Stimulated activated CD4-positive, alpha-beta T cell treated with anti-CD3 and anti-CD28 coated beads, Interleukin-12 subunit alpha, Interleukin-12 subunit beta, amount 100 ng/mL, for 48 hours (primary cell): ENCODE measurements at regions not wholly inside any gene's neighbourhood (a gene's known extent, or its start where the extent isn't known, plus 50 kb on each side); places are given as distances from the start of the nearest gene placed in this dataset.

Experiments used
- DNase-seq, 3 donors: peaks; one replicate each; pipeline ENCODE4 v3.0.0-alpha.2; 2020; ENCODE audit warnings: low read depth in 2 of 3, low spot score in 1 of 3

GRCh38 chr18:45168866-45169600, 446.2 kb upstream of the SLC14A2 start:
- DNase-seq, result no peak

- no peak for DNase-seq
Observed at GRCh38 chr18:45169610-45170009, 445.7 kb upstream of the SLC14A2 start.

- no peak for DNase-seq
Observed at GRCh38 chr18:45171679-45172191, 443.5 kb upstream of the SLC14A2 start.

GRCh38 chr18:45173327-45173726, 441.9 kb upstream of the SLC14A2 start:
- no peak for DNase-seq

GRCh38 chr18:45173799-45174519, 441.3 kb upstream of the SLC14A2 start:
- no peak for DNase-seq

GRCh38 chr18:45174629-45175136, 440.6 kb upstream of the SLC14A2 start:
- DNase-seq, result no peak

- DNase-seq, result no peak
Observed at GRCh38 chr18:45175511-45175910, 439.8 kb upstream of the SLC14A2 start.

- no peak for DNase-seq
Observed at GRCh38 chr18:45186832-45187231, 428.4 kb upstream of the SLC14A2 start.

GRCh38 chr18:45191795-45192194, 423.5 kb upstream of the SLC14A2 start:
- DNase-seq, result no peak

GRCh38 chr18:45197526-45197970, 417.7 kb upstream of the SLC14A2 start:
- DNase-seq, result peak; percentile 6 to 11 (median 11)

GRCh38 chr18:45198526-45198925, 416.8 kb upstream of the SLC14A2 start:
- no peak for DNase-seq

- no peak for DNase-seq
Observed at GRCh38 chr18:45201029-45201428, 414.2 kb upstream of the SLC14A2 start.

- DNase-seq, result no peak
Observed at GRCh38 chr18:45201489-45201888, 413.8 kb upstream of the SLC14A2 start.

GRCh38 chr18:45202061-45202460, 413.2 kb upstream of the SLC14A2 start:
- DNase-seq, result no peak

- DNase-seq, result no peak
Observed at GRCh38 chr18:45203677-45204076, 411.6 kb upstream of the SLC14A2 start.

- no peak for DNase-seq
Observed at GRCh38 chr18:45207328-45207727, 407.9 kb upstream of the SLC14A2 start.

- no peak for DNase-seq
Observed at GRCh38 chr18:45208164-45208563, 407.1 kb upstream of the SLC14A2 start.

GRCh38 chr18:45212181-45213039, 402.9 kb upstream of the SLC14A2 start:
- DNase-seq, result peak; percentile 61 to 79 (median 68)

GRCh38 chr18:45213040-45213333, 402.3 kb upstream of the SLC14A2 start:
- no peak for DNase-seq

- DNase-seq, result no peak
Observed at GRCh38 chr18:45218436-45218835, 396.8 kb upstream of the SLC14A2 start.

- no peak for DNase-seq
Observed at GRCh38 chr18:45221363-45221762, 393.9 kb upstream of the SLC14A2 start.
